ENCODE measurements at regions not wholly inside any gene's neighbourhood (a gene's known extent, or its start where the extent isn't known, plus 50 kb on each side); places are given as distances from the start of the nearest gene placed in this dataset.
"Not testable (repeated sequence)": the region's sequence is repeated elsewhere in the genome, so short reads cannot be mapped to it uniquely, and the experiment has no call there.

- TF ChIP-seq EP300 (IDR thresholded peaks at IDR 0.05) (no peak), CTCF (IDR thresholded peaks at IDR 0.05) (no peak), POLR2A (IDR thresholded peaks at IDR 0.05) (no peak), POLR2AphosphoS5 (IDR thresholded peaks at IDR 0.05) (no peak)
- intact Hi-C loops (cut with DNase I; ENCODE audit: low total_unique reads) = no loop called here
- Histone ChIP-seq H3K27me3 (no peaks in the 10 kb centered on the region), H3K36me3 (no peaks in the 10 kb centered on the region), H3K4me3 (no peak overlapping the region), H3K4me1 (no peaks in the 10 kb centered on the region), H3K27ac (no peak overlapping the region), H3K9me3 (peaks cover 0 to 17% (median 7%) of the 10 kb centered on the region in 4 donors)
- WGBS, 5 donors = 32 to 100% (median 48%) methylated on average over 1 of the region's 1 CpG
- DNase-seq = no peak
These were observed 133.8 kb upstream of the TLE3 start for GRCh38 chr15:70231484-70231883.

- H3K36me3 ChIP-seq; DNase-seq; H3K4me1 ChIP-seq; intact Hi-C loops (cut with DNase I; ENCODE audit: low total_unique reads); H3K27ac ChIP-seq; H3K4me3 ChIP-seq; H3K27me3 ChIP-seq: not testable (repeated sequence)
- H3K9me3 ChIP-seq = peaks cover 0 to 17% (median 7%) of the 10 kb centered on the region in 4 donors
- WGBS, 5 donors = 94 to 100% (median 96%) methylated on average over 3 of the region's 3 CpGs
These were observed 130.2 kb upstream of the TLE3 start for GRCh38 chr15:70227918-70228317.

GRCh38 chr15:70227147-70227546 is 129.4 kb upstream of the TLE3 start:
- no peak for DNase-seq
- Histone ChIP-seq H3K4me3 (no peak overlapping the region), H3K27me3 (no peaks in the 10 kb centered on the region), H3K27ac (no peak overlapping the region), H3K4me1 (no peaks in the 10 kb centered on the region), H3K36me3 (no peaks in the 10 kb centered on the region), H3K9me3 (peaks cover 0 to 11% (median 4%) of the 10 kb centered on the region in 4 donors)
- WGBS, 5 donors = 89 to 100% (median 94%) methylated on average over 1 of the region's 1 CpG
- intact Hi-C loops (cut with DNase I; ENCODE audit: low total_unique reads) = no loop called here
- no peak for TF ChIP-seq CTCF (IDR thresholded peaks at IDR 0.05)
- no peak for TF ChIP-seq POLR2A (IDR thresholded peaks at IDR 0.05)
- no peak for TF ChIP-seq EP300 (IDR thresholded peaks at IDR 0.05)
- no peak for TF ChIP-seq POLR2AphosphoS5 (IDR thresholded peaks at IDR 0.05)

- Histone ChIP-seq H3K9me3 (peaks cover 0 to 4% (median under 1%) of the 10 kb centered on the region in 4 donors), H3K27ac (no peak overlapping the region), H3K36me3 (no peaks in the 10 kb centered on the region), H3K27me3 (no peaks in the 10 kb centered on the region), H3K4me1 (no peaks in the 10 kb centered on the region), H3K4me3 (no peak overlapping the region)
- WGBS, 5 donors = 87 to 94% (median 92%) methylated on average over 12 of the region's 12 CpGs
- TF ChIP-seq POLR2A (IDR thresholded peaks at IDR 0.05) = no peak
- no peak for TF ChIP-seq POLR2AphosphoS5 (IDR thresholded peaks at IDR 0.05)
- no peak for TF ChIP-seq EP300 (IDR thresholded peaks at IDR 0.05)
- no peak for TF ChIP-seq CTCF (IDR thresholded peaks at IDR 0.05)
- DNase-seq = no peak
- intact Hi-C loops (cut with DNase I; ENCODE audit: low total_unique reads) = no loop called here
These were observed 128.7 kb upstream of the TLE3 start for GRCh38 chr15:70226337-70226980.

- no peak overlapping the region for H3K27ac ChIP-seq
- no peaks in the 10 kb centered on the region for H3K4me1 ChIP-seq
- 83 to 92% (median 85%) methylated on average over 9 of the region's 9 CpGs for WGBS, 5 donors
- no peaks in the 10 kb centered on the region for H3K36me3 ChIP-seq
- TF ChIP-seq POLR2A (IDR thresholded peaks at IDR 0.05) = no peak
- intact Hi-C loops (cut with DNase I; ENCODE audit: low total_unique reads) = no loop called here
- no peaks in the 10 kb centered on the region for H3K27me3 ChIP-seq
- no peak overlapping the region for H3K4me3 ChIP-seq
- DNase-seq = no peak
- H3K9me3 ChIP-seq = no peaks in the 10 kb centered on the region
These were observed 127.7 kb upstream of the TLE3 start for GRCh38 chr15:70225416-70225815.

All from stomach (tissue), 8 donors.